ENCODE measurements at regions not wholly inside any gene's neighbourhood (a gene's known extent, or its start where the extent isn't known, plus 50 kb on each side); places are given as distances from the start of the nearest gene placed in this dataset.

DNA sequence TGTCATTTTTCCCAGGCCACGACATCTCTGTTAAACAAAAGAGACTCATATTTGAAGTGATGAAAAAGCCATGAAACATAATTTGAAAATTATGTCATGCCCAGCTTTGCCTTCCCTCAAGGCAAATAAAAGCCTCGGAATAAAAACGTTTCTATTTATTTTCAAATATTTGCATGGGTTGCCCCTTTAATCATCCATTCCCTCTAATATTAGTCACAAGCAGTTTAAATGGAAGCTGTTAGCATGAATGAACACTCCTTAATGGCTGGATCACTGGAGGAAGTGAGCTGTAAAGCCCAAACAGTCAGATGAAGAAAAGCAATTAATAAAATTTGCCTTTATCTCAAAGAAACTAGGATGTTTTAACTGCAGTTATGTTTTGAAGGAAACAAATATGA is 69.3 kb upstream of the STMND1 start:
- TF ChIP-seq, protein P1, sequence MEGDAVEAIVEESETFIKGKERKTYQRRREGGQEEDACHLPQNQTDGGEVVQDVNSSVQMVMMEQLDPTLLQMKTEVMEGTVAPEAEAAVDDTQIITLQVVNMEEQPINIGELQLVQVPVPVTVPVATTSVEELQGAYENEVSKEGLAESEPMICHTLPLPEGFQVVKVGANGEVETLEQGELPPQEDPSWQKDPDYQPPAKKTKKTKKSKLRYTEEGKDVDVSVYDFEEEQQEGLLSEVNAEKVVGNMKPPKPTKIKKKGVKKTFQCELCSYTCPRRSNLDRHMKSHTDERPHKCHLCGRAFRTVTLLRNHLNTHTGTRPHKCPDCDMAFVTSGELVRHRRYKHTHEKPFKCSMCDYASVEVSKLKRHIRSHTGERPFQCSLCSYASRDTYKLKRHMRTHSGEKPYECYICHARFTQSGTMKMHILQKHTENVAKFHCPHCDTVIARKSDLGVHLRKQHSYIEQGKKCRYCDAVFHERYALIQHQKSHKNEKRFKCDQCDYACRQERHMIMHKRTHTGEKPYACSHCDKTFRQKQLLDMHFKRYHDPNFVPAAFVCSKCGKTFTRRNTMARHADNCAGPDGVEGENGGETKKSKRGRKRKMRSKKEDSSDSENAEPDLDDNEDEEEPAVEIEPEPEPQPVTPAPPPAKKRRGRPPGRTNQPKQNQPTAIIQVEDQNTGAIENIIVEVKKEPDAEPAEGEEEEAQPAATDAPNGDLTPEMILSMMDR (IDR thresholded peaks at IDR 0.05 in 2 of 3, conservative IDR thresholded peaks at IDR 0.05 in 1 of 3; ENCODE audit: insufficient read depth in 2 of 3, low read depth in 1 of 3, low read length in 3 of 3), result no peak
- no peak for TF ChIP-seq TARDBP (IDR thresholded peaks at IDR 0.05)
- TF ChIP-seq TBL1XR1 (IDR thresholded peaks at IDR 0.05; ENCODE audit: low read length in 2 of 2), result no peak
- TF ChIP-seq POLR2A (conservative IDR thresholded peaks at IDR 0.05), result no peak
- no peak for TF ChIP-seq YY1 (IDR thresholded peaks at IDR 0.05; ENCODE audit: borderline replicate concordance in 1 of 3, control insufficient read depth in 1 of 3, extremely low read depth in 1 of 3, insufficient read depth in 3 of 3, insufficient read length in 1 of 3, insufficient replicate concordance in 2 of 3, low read depth in 1 of 3, low read length in 2 of 3)

Data from K562 (cell line).